Progenitor cell of endocrine pancreas (in vitro differentiated cells): ENCODE measurements at regions not wholly inside any gene's neighbourhood (a gene's known extent, or its start where the extent isn't known, plus 50 kb on each side); places are given as distances from the start of the nearest gene placed in this dataset.

Source experiments
- DNase-seq: peaks from one replicate; pipeline ENCODE4 v3.0.0; 2021; ENCODE audit warnings: low spot score; ENCODE audit not compliant: unreplicated experiment
- H3K27ac Mint-ChIP-seq: 2 replicates; pipeline ENCODE4 v1.8.0; 2021; ENCODE audit warnings: mild to moderate bottlenecking, moderate library complexity, mixed read lengths
- H3K27me3 Mint-ChIP-seq: 2 replicates; pipeline ENCODE4 v1.8.0; 2021; ENCODE audit warnings: mixed read lengths
- H3K36me3 Mint-ChIP-seq: 2 replicates; pipeline ENCODE4 v1.8.0; 2022; ENCODE audit warnings: mixed read lengths; ENCODE audit not compliant: insufficient read depth
- H3K4me1 Mint-ChIP-seq: 2 replicates; pipeline ENCODE4 v1.8.0; 2021; ENCODE audit warnings: low read depth, mixed read lengths
- H3K4me3 Mint-ChIP-seq: 2 replicates; pipeline ENCODE4 v1.8.0; 2021; ENCODE audit warnings: low read depth, mild to moderate bottlenecking, moderate library complexity, mixed read lengths
- H3K9me3 Mint-ChIP-seq: 2 replicates; pipeline ENCODE4 v1.8.0; 2021; ENCODE audit warnings: low read depth, mixed read lengths
- CTCF ChIP-seq: fragments of 200-600 bp; sonication (generic); IDR thresholded peaks from one replicate; pipeline ENCODE4 v1.5.0; 2021; ENCODE audit warnings: antibody characterized with exemption, mild to moderate bottlenecking; ENCODE audit not compliant: unreplicated experiment

- Mint-ChIP-seq H3K27me3 (no peaks in the 10 kb centered on the region), H3K27ac (no peak overlapping the region), H3K9me3 (peaks cover 3% of the 10 kb centered on the region), H3K4me3 (no peak overlapping the region), H3K36me3 (no peaks in the 10 kb centered on the region), H3K4me1 (peaks cover 3% of the 10 kb centered on the region)
- TF ChIP-seq CTCF: no peak
- DNase-seq: no peak
Measured at GRCh38 chr4:19123681-19124080, 1102.1 kb upstream of the LCORL start.

- no peak overlapping the region for H3K4me3 Mint-ChIP-seq
- TF ChIP-seq CTCF: no peak
- H3K27me3 Mint-ChIP-seq: no peaks in the 10 kb centered on the region
- no peaks in the 10 kb centered on the region for H3K36me3 Mint-ChIP-seq
- no peak for DNase-seq
- peaks cover 3% of the 10 kb centered on the region for H3K4me1 Mint-ChIP-seq
- no peaks in the 10 kb centered on the region for H3K9me3 Mint-ChIP-seq
- H3K27ac Mint-ChIP-seq: no peak overlapping the region
Measured at GRCh38 chr4:19119904-19120560, 1098.5 kb upstream of the LCORL start.

- H3K9me3 Mint-ChIP-seq: no peaks in the 10 kb centered on the region
- no peak overlapping the region for H3K4me3 Mint-ChIP-seq
- H3K36me3 Mint-ChIP-seq: no peaks in the 10 kb centered on the region
Measured at GRCh38 chr4:19117022-19117421, 1095.5 kb upstream of the LCORL start.

GRCh38 chr4:19104176-19104575 is 1082.6 kb upstream of the LCORL start:
- no peaks in the 10 kb centered on the region for H3K27me3 Mint-ChIP-seq
- no peaks in the 10 kb centered on the region for H3K36me3 Mint-ChIP-seq
- H3K4me3 Mint-ChIP-seq: no peak overlapping the region
- no peak for DNase-seq
- no peaks in the 10 kb centered on the region for H3K4me1 Mint-ChIP-seq
- H3K27ac Mint-ChIP-seq: no peak overlapping the region
- H3K9me3 Mint-ChIP-seq: no peaks in the 10 kb centered on the region
- no peak for TF ChIP-seq CTCF

More at GRCh38 chr4:19117022-19117421, 1095.5 kb upstream of the LCORL start:
- Mint-ChIP-seq H3K27me3 (no peaks in the 10 kb centered on the region), H3K27ac (no peak overlapping the region), H3K4me1 (peaks cover 3% of the 10 kb centered on the region)
- no peak for TF ChIP-seq CTCF
- no peak for DNase-seq

- no peaks in the 10 kb centered on the region for H3K4me1 Mint-ChIP-seq
- H3K36me3 Mint-ChIP-seq: no peaks in the 10 kb centered on the region
- H3K9me3 Mint-ChIP-seq: no peaks in the 10 kb centered on the region
- H3K27me3 Mint-ChIP-seq: no peaks in the 10 kb centered on the region
- no peak for DNase-seq
- no peak for TF ChIP-seq CTCF
- H3K27ac Mint-ChIP-seq: no peak overlapping the region
- no peak overlapping the region for H3K4me3 Mint-ChIP-seq
Measured at GRCh38 chr4:19095491-19096046, 1074.0 kb upstream of the LCORL start.
